Transverse colon (tissue), 4 donors: ENCODE measurements at regions not wholly inside any gene's neighbourhood (a gene's known extent, or its start where the extent isn't known, plus 50 kb on each side); places are given as distances from the start of the nearest gene placed in this dataset.

ENCODE experiments used
- EP300 ChIP-seq: sonication (generic); formaldehyde crosslinking; IDR thresholded peaks from one replicate; pipeline ENCODE4 v1.6.1; 2017; ENCODE audit warnings: antibody characterized with exemption, low read depth
- POLR2A ChIP-seq: fragments of 450-650 bp; IDR thresholded peaks from one replicate; pipeline ENCODE4 v1.6.1; 2016; ENCODE audit warnings: antibody characterized with exemption, mild to moderate bottlenecking, moderate library complexity
- POLR2AphosphoS5 ChIP-seq, 3 donors: sonication (generic); formaldehyde crosslinking; IDR thresholded peaks; one replicate each; pipeline ENCODE4 v1.6.1; 2016; ENCODE audit warnings: antibody characterized with exemption in 3 of 3
- TF ChIP-seq, protein P1 (sequence below), 5 experiments: fragments of 200-600 bp in 3 of 5; fragments of 450-650 bp in 2 of 5; sonication (generic) in 3 of 5; IDR thresholded peaks; 1 replicate in 2 of 5; 2 replicates in 3 of 5; pipeline ENCODE4 v1.5.1; 2016 to 2017; ENCODE audit warnings: antibody characterized with exemption in 5 of 5, inconsistent platforms in 3 of 5, mild to moderate bottlenecking in 2 of 5, moderate library complexity in 1 of 5

DNA sequence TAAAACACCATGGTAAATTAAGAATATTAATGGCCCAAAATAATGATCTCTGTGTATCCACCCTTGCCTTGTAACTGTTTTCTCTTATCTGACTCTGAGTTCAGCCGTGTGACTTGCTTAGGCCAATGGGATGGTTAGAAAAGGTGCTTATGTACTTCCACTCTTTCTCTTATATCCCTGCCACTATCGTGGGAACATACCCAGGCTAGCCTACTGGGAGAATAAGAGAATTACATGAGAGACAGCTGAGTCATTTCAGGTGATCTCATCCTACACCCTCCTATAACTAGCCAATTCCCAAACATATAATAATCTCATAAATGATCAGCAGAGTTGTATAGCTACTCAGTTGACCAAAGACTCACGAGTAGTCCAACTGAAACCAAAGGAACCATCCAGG is 98.3 kb upstream of the ABI3BP start:
- no peak for TF ChIP-seq POLR2A
- TF ChIP-seq, protein P1, sequence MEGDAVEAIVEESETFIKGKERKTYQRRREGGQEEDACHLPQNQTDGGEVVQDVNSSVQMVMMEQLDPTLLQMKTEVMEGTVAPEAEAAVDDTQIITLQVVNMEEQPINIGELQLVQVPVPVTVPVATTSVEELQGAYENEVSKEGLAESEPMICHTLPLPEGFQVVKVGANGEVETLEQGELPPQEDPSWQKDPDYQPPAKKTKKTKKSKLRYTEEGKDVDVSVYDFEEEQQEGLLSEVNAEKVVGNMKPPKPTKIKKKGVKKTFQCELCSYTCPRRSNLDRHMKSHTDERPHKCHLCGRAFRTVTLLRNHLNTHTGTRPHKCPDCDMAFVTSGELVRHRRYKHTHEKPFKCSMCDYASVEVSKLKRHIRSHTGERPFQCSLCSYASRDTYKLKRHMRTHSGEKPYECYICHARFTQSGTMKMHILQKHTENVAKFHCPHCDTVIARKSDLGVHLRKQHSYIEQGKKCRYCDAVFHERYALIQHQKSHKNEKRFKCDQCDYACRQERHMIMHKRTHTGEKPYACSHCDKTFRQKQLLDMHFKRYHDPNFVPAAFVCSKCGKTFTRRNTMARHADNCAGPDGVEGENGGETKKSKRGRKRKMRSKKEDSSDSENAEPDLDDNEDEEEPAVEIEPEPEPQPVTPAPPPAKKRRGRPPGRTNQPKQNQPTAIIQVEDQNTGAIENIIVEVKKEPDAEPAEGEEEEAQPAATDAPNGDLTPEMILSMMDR (IDR thresholded peaks at IDR 0.05): no peak
- no peak for TF ChIP-seq POLR2AphosphoS5 (IDR thresholded peaks at IDR 0.05)
- TF ChIP-seq EP300: no peak
